ENCODE measurements at regions not wholly inside any gene's neighbourhood (a gene's known extent, or its start where the extent isn't known, plus 50 kb on each side); places are given as distances from the start of the nearest gene placed in this dataset.
"Not testable (repeated sequence)": the region's sequence is repeated elsewhere in the genome, so short reads cannot be mapped to it uniquely, and the experiment has no call there.

- Mint-ChIP-seq H3K4me3 (no peak overlapping the region), H3K27me3 (ENCODE audit: low read depth) (no peaks in the 10 kb centered on the region), H3K9me3 (no peaks in the 10 kb centered on the region), H3K27ac (no peak overlapping the region), H3K36me3 (ENCODE audit: low read depth) (no peaks in the 10 kb centered on the region), H3K4me1 (no peaks in the 10 kb centered on the region)
- no peak for TF ChIP-seq CTCF (IDR thresholded peaks at IDR 0.05; ENCODE audit: unreplicated experiment in 3 of 3)
Measured at GRCh38 chr1:99397863-99398262, 133.6 kb downstream of the PLPPR4 start.

- not testable (repeated sequence) for H3K4me3 Mint-ChIP-seq; H3K27me3 Mint-ChIP-seq (ENCODE audit: low read depth); H3K36me3 Mint-ChIP-seq (ENCODE audit: low read depth); H3K4me1 Mint-ChIP-seq; H3K9me3 Mint-ChIP-seq; H3K27ac Mint-ChIP-seq
Measured at GRCh38 chr1:99401556-99401955, 137.3 kb downstream of the PLPPR4 start.

GRCh38 chr1:99404399-99404798, 140.1 kb downstream of the PLPPR4 start:
- H3K4me3 Mint-ChIP-seq; H3K27ac Mint-ChIP-seq; H3K36me3 Mint-ChIP-seq (ENCODE audit: low read depth); H3K4me1 Mint-ChIP-seq; H3K9me3 Mint-ChIP-seq; H3K27me3 Mint-ChIP-seq (ENCODE audit: low read depth): not testable (repeated sequence)

- H3K4me1 Mint-ChIP-seq; H3K9me3 Mint-ChIP-seq; H3K36me3 Mint-ChIP-seq (ENCODE audit: low read depth); H3K27me3 Mint-ChIP-seq (ENCODE audit: low read depth); H3K4me3 Mint-ChIP-seq; H3K27ac Mint-ChIP-seq: not testable (repeated sequence)
Measured at GRCh38 chr1:99405325-99405724, 141.0 kb downstream of the PLPPR4 start.

- H3K27ac Mint-ChIP-seq = no peak overlapping the region
- H3K36me3 Mint-ChIP-seq (ENCODE audit: low read depth) = no peaks in the 10 kb centered on the region
- peaks cover 9% of the 10 kb centered on the region for H3K9me3 Mint-ChIP-seq
- TF ChIP-seq CTCF (IDR thresholded peaks at IDR 0.05; ENCODE audit: unreplicated experiment in 3 of 3) = no peak
- no peak overlapping the region for H3K4me3 Mint-ChIP-seq
- peaks cover 3% of the 10 kb centered on the region for H3K27me3 Mint-ChIP-seq (ENCODE audit: low read depth)
- H3K4me1 Mint-ChIP-seq = no peaks in the 10 kb centered on the region
Measured at GRCh38 chr1:99407018-99407417, 142.7 kb downstream of the PLPPR4 start.

GRCh38 chr1:99424087-99424486, 159.8 kb downstream of the PLPPR4 start:
- H3K36me3 Mint-ChIP-seq (ENCODE audit: low read depth) = no peaks in the 10 kb centered on the region
- H3K27ac Mint-ChIP-seq = no peak overlapping the region
- H3K4me1 Mint-ChIP-seq = no peaks in the 10 kb centered on the region
- no peaks in the 10 kb centered on the region for H3K27me3 Mint-ChIP-seq (ENCODE audit: low read depth)
- H3K9me3 Mint-ChIP-seq = peaks cover 3% of the 10 kb centered on the region
- TF ChIP-seq CTCF (IDR thresholded peaks at IDR 0.05; ENCODE audit: unreplicated experiment in 3 of 3) = no peak
- no peak overlapping the region for H3K4me3 Mint-ChIP-seq

- Mint-ChIP-seq H3K27me3 (ENCODE audit: low read depth) (no peaks in the 10 kb centered on the region), H3K4me3 (no peak overlapping the region), H3K36me3 (ENCODE audit: low read depth) (no peaks in the 10 kb centered on the region), H3K27ac (no peak overlapping the region), H3K9me3 (no peaks in the 10 kb centered on the region), H3K4me1 (no peaks in the 10 kb centered on the region)
- TF ChIP-seq CTCF (IDR thresholded peaks at IDR 0.05; ENCODE audit: unreplicated experiment in 3 of 3) = no peak
Measured at GRCh38 chr1:99429754-99430153, 165.5 kb downstream of the PLPPR4 start.
